ENCODE measurements at regions not wholly inside any gene's neighbourhood (a gene's known extent, or its start where the extent isn't known, plus 50 kb on each side); places are given as distances from the start of the nearest gene placed in this dataset.

DNA sequence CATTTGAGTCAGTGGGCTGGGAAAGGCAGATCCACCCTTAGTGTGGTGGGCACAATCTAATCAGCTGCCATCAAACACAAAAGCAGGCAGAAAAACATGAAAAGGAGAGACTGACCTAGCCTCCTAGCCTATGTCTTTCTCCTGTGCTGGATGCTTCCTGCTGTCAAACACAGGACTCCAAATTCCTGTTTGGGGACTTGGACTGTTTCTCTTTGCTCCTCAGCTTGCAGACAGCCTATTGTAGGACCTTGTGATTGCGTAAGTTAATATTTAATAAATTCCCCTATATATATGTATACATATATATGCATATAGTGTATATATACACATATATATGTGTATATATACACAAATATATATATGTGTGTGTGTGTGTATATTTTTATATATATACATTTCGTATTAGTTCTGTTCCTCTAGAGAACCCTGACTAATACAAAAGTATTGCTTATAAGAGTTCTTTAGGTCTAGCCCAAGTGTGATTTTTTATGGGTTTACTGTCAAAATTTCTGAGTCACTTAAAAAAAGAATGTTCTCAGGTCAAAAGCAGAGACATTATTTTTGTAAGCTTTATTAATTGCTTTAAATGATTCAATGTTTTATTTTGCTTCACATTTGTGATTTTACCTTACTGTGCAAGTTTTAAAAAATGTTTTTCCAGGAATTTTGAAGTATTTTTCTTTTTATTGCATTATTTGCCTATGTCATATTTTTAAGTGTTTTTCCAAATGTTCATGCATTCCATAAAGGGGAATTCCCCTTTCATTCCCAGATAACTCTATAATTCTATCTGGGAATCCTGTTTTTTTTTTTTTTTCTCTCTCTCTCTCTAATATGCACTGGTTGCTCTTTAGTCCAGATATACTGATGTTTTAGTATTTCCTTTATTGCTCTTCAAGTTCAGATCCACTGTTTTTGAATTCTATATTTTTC, 92.1 kb upstream of the ADAMTS5 start:
- TF ChIP-seq, protein P1, sequence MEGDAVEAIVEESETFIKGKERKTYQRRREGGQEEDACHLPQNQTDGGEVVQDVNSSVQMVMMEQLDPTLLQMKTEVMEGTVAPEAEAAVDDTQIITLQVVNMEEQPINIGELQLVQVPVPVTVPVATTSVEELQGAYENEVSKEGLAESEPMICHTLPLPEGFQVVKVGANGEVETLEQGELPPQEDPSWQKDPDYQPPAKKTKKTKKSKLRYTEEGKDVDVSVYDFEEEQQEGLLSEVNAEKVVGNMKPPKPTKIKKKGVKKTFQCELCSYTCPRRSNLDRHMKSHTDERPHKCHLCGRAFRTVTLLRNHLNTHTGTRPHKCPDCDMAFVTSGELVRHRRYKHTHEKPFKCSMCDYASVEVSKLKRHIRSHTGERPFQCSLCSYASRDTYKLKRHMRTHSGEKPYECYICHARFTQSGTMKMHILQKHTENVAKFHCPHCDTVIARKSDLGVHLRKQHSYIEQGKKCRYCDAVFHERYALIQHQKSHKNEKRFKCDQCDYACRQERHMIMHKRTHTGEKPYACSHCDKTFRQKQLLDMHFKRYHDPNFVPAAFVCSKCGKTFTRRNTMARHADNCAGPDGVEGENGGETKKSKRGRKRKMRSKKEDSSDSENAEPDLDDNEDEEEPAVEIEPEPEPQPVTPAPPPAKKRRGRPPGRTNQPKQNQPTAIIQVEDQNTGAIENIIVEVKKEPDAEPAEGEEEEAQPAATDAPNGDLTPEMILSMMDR (IDR thresholded peaks at IDR 0.05) = no peak
- no peak for TF ChIP-seq POLR2AphosphoS5 (IDR thresholded peaks at IDR 0.05)
